NCI-H460 (cell line): ENCODE measurements at regions not wholly inside any gene's neighbourhood (a gene's known extent, or its start where the extent isn't known, plus 50 kb on each side); places are given as distances from the start of the nearest gene placed in this dataset.

ENCODE experiments used
- DNase-seq: peaks from one replicate; pipeline ENCODE4 v3.0.0-alpha.2; 2016; ENCODE audit warnings: low read depth; ENCODE audit errors: extremely low read depth

- DNase-seq, result no peak
Measured at GRCh38 chr5:159385536-159385935, 55.2 kb upstream of the IL12B start.

DNA sequence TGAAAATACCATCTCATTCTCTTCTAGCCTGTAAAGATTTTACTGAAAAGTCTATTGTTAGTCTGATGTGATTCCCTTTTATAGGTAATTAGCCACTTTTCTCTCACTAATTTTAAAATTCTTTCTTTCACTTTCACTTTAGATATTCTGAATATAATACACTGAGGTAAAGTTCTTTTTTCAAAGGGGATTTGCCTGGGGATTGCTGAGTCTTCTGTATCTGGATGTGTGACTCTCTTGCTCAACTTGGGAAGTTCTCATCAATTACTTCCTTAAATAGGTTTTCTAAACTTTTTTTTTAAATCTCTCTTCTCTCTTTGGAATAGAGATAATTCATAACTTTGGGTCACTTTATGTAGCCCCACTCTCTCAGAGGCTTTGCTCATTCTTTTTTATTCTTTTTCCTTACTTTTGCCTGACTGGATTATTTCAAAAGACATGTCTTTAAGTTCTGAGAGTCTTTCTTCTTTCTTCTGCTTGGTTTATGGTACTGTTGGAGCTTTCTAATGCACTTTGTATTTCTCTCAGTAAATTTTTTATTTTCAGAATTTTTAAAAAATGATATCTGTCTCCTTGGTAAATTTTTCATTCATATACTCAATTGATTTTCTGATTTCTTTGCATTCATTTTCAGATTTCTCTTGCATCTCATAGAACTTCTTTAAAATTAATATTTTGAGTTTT, 55.9 kb upstream of the IL12B start:
- no peak for DNase-seq

GRCh38 chr5:159392871-159393270, 62.6 kb upstream of the IL12B start:
- DNase-seq, result no peak

DNA sequence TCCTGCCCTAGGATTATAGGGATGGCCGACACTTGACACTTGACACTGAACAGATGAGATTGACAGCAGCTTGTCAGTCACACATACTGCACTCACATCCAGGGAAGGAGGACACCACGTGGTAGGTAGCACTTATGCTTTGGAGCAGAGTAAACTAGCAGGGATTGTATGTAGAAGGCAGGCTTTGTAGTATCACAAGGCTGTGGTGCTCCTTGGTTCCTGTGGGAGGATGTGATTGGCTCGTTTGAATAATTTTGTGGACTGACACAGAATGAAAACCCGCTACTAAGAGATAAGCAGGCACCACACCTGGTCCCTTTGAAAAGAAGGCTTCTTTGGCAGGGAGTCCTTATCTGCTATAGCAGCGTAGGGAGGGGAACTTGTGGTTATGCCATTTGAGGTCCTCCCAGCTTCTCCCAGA, 63.6 kb upstream of the IL12B start:
- no peak for DNase-seq

DNA sequence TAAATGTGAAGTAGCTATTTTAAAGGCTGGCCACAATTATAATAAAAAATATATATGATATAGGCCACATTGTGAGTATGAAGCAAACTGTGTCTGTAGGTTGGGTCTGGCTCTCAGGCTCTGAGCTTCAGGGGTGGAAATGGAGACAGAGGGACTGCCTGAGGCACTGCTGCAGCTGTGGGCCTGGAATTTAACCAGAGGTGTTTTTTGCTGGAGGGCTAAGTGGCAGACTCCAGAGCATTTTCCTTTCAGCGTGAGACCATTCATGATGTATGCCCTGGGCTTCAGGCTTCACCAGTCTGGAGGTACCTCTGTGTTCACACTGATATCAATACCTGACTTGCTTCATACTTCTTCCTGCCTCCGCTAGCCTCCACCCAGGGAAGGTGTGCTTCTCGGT, 64.9 kb upstream of the IL12B start:
- no peak for DNase-seq

DNA sequence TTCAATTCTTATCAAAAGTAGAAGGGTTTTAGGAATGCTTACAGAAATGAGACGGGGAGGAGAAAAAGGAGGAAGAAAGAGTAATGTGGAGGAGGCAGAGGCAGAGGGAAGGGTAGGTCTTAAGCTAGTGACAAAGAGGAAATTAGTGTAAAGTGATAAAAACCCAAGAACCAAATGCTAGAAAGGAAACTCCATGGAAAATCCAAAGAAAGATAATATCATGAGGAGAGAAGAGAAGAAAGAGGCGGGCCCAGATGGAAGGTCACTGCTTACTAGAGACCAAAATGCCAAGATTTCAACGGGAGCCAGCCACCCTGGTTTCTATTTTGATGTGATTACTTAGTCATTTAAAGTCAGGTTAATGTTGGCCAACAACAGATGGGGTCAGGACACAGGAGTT, 68.6 kb upstream of the IL12B start:
- DNase-seq, result no peak

DNA sequence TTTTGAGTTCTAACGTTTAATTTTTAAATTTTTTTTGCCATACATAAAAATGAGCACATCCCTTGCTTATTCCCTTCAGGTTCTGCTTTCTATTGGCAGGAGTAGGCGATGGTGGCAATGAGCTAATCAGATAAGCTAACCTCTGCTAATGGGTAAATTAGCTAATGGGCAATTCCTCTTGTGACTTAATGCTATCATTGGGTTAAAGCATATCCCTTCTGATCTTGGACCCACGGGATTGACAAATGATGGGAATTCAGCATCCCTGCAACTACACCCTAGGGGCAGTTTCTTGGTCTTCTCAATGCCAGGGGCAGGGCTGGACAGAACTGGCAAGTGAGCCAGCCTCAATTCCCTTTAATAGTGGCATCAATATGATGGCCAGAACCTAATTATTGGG, 70.2 kb upstream of the IL12B start:
- DNase-seq, result no peak

DNA sequence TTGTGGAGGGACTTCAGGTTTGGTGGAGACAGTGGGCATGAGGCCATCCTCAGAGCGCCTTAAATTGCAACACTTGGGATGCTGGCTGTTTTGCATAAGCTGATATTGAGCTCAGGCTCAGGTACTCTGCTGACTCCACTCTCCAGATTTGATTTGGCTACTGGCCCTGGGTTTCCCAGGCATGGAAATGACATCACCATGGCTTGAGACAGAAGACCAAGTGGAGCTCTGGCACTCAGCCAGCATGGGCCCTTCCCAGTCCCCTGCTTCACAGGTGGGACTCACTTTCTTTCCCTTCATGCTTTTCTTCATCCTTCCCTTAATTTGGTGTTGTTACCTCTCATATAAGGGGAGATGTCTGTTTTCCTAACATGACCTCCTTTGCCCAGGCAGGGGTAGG, 72.0 kb upstream of the IL12B start:
- DNase-seq, result no peak

- DNase-seq, result no peak
Measured at GRCh38 chr5:159402856-159403255, 72.6 kb upstream of the IL12B start.

DNA sequence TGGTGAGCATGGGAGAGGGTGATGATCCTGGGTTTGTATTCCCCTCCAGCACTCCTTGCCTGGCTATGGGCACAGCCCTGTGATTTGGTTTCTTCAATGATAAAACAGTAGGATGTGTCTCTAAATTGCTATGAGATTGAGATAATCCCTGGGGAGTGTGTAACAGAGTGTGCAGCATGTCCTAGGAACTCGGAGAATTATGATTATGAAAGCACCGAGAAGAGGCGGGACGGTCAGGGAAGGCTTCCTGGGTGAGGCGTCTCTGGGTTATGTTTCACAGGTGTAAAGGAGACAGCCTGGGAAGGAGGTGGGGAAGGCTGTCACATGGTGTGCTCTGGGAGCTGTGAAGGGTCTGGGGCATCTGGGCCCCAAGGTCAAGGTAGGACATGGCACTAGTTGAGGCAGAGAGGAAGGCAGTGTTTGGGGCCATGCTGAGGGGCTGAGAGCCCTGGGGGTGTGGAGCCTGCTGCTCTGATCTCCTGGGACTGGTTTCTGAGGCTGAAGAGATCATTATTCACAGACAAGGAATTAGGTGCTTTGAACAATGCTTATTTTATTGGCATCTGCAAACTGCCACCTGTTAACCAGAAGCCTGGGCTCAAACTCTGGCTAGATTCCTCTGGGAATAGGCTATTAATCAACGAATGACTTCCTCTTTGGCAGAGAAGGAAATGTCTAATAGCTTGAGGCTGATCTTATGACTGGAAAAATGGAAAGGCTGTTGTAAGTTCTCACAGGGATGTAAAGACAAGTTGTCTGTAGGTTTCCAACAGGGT, 73.8 kb upstream of the IL12B start:
- no peak for DNase-seq

- DNase-seq, result no peak
Measured at GRCh38 chr5:159405611-159406031, 75.3 kb upstream of the IL12B start.

- DNase-seq, result no peak
Measured at GRCh38 chr5:159406571-159406970, 76.3 kb upstream of the IL12B start.

GRCh38 chr5:159409801-159410200, 79.5 kb upstream of the IL12B start:
- DNase-seq, result no peak

DNA sequence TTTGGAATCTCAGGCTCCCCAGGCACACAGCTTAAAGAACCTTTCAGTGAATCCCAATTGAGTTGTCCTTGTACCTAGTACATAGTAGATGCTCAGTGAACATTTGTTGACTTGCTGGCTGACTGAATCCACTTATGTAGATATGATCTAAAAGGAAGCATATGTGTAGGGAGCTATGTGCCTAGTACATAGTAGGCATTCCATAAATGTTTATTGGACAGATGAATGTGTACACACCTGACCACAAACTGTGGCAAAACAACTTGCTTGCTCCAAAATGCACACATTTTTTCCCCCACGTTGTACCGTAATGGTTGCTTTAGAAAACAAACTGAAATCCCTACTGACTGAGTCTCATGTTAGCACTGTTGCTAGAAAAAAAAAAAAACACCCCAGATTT, 80.2 kb upstream of the IL12B start:
- DNase-seq, result no peak

DNA sequence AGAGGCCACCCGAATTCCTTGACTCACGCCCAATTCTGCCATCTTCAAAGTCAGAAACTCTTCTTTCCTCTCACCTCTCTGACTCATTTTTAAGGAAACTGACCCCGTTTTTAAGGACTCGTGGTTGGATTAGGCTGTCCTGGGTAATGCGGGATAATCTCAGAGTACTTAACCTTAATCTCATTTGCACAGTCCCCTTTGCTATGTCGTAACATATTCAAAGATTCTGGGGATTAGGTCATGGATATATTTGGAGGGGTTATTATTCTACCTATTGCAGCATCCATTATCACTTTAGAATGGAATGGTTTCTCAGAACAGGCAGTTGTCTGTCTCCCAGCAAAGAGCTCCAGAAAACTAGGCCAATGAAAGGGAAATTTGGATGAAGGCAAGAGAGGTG, 80.8 kb upstream of the IL12B start:
- DNase-seq, result no peak

DNA sequence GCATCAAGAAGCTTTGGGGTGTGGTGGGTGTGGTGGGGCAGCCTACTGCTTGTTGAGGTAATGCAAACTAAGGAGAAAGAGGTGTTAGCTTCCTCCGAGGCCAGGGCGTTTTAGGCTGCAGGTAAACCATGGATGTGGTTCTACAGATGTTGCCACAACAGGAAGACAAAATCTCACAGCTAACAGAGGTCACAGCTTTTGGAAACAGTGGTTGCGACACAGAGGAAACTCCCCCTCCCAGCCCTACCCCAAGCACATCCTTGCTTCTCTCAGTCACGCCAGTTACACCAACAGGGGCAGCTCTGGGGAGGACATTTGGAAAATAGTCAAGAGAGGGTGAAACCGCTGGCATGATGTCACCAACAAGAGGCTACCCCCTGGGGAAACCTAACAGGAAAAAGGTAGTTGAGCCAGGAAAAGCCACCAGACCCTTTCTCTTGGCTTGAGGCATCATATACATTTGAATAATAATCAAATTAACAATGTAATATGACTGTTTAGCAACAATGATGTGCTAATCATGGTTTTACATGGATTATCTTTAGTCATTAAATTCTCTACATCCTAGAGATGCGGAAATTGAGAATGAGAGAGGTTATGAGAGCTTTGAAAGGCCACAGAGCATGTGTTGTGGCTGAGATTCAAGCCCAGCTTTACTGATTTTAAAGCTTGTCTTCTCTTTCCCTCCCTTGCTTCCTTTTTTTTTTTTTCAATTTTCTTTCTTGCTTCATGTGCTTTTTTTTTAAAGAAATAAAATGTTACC, 82.2 kb upstream of the IL12B start:
- DNase-seq, result no peak

DNA sequence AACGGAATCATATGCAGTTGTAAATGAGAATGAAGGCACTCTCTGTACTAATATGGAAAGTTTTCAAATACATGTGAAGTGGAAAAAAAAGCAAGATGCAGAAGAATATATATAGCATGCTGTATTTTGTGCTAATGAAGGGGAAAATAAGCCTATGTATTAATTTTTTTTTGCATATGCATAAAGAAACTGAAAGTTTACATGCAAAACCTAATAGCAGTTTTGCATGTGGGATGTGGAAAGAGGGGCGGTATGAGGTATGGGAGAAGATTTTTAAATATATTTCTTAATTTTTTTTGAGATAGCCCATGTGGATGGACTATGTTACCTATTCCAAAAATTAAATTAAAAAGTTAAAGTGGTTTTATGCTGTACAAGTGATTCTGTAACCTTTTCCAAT, 83.7 kb upstream of the IL12B start:
- no peak for DNase-seq

GRCh38 chr5:159415301-159415937, 85.1 kb upstream of the IL12B start:
- DNase-seq, result no peak

DNA sequence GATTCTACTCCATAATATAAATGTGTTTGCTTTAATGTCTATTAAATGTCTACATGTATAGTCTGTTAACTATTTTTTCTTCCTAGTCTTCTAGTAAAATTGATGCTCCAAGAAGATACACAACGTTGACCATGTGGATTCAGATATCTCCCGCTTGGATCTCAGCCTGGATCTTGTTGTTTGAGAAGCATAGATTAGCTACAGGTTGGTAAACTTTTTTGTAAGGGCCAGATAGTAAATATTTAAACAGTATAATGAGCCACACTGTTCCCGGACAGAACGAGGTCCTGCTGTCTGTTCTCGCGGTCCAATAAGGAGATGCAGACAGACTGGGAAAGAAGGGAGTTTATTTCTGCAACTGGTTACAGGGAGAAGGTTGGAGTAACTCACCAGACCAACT, 86.2 kb upstream of the IL12B start:
- no peak for DNase-seq

- DNase-seq, result no peak
Measured at GRCh38 chr5:159417170-159417569, 86.9 kb upstream of the IL12B start.

- DNase-seq, result peak; percentile 2
Measured at GRCh38 chr5:159419576-159419975, 89.3 kb upstream of the IL12B start.
